ENCODE measurements at regions not wholly inside any gene's neighbourhood (a gene's known extent, or its start where the extent isn't known, plus 50 kb on each side); places are given as distances from the start of the nearest gene placed in this dataset.

- H3K9me3 ChIP-seq (ENCODE audit: control insufficient read depth, low read length): no peaks in the 10 kb centered on the region
- no peak overlapping the region for H2AFZ ChIP-seq
- H3K4me1 ChIP-seq: no peaks in the 10 kb centered on the region
- TF ChIP-seq CTCF (IDR thresholded peaks at IDR 0.05): no peak
- H3K9ac ChIP-seq: no peak overlapping the region
- H3K79me2 ChIP-seq: no peaks in the 10 kb centered on the region
- no peaks in the 10 kb centered on the region for H3K36me3 ChIP-seq (ENCODE audit: control insufficient read depth, insufficient read depth, low read length)
- H3K4me2 ChIP-seq (ENCODE audit: low read length): no peak overlapping the region
- no peak overlapping the region for H3K4me3 ChIP-seq (ENCODE audit: low read depth, low read length)
- H3K27me3 ChIP-seq (ENCODE audit: control insufficient read depth, insufficient read depth, low read length): no peaks in the 10 kb centered on the region
- H3K27ac ChIP-seq: no peak overlapping the region
Observed at GRCh38 chr13:111472083-111472482, 151.6 kb downstream of the TEX29 start.

- H3K36me3 ChIP-seq (ENCODE audit: control insufficient read depth, insufficient read depth, low read length): no peaks in the 10 kb centered on the region
- H3K9me3 ChIP-seq (ENCODE audit: control insufficient read depth, low read length): no peaks in the 10 kb centered on the region
- no peaks in the 10 kb centered on the region for H3K27me3 ChIP-seq (ENCODE audit: control insufficient read depth, insufficient read depth, low read length)
- H3K4me2 ChIP-seq (ENCODE audit: low read length): no peak overlapping the region
- no peak for TF ChIP-seq CTCF (IDR thresholded peaks at IDR 0.05)
- no peak overlapping the region for H3K9ac ChIP-seq
- H2AFZ ChIP-seq: no peak overlapping the region
- no peaks in the 10 kb centered on the region for H3K4me1 ChIP-seq
- no peaks in the 10 kb centered on the region for H3K79me2 ChIP-seq
- H3K27ac ChIP-seq: no peak overlapping the region
- H3K4me3 ChIP-seq (ENCODE audit: low read depth, low read length): no peak overlapping the region
Observed at GRCh38 chr13:111472559-111473460, 152.4 kb downstream of the TEX29 start.

- Histone ChIP-seq H3K4me2 (ENCODE audit: low read length) (no peak overlapping the region), H3K79me2 (no peaks in the 10 kb centered on the region), H3K9ac (no peak overlapping the region), H3K36me3 (ENCODE audit: control insufficient read depth, insufficient read depth, low read length) (no peaks in the 10 kb centered on the region), H2AFZ (no peak overlapping the region), H3K9me3 (ENCODE audit: control insufficient read depth, low read length) (no peaks in the 10 kb centered on the region), H3K4me1 (no peaks in the 10 kb centered on the region), H3K4me3 (ENCODE audit: low read depth, low read length) (no peak overlapping the region), H3K27me3 (ENCODE audit: control insufficient read depth, insufficient read depth, low read length) (no peaks in the 10 kb centered on the region), H3K27ac (no peak overlapping the region)
- peak; percentile 39 for TF ChIP-seq CTCF (IDR thresholded peaks at IDR 0.05)
Observed at GRCh38 chr13:111474136-111475002, 153.9 kb downstream of the TEX29 start.

GRCh38 chr13:111475488-111475887 is 155.0 kb downstream of the TEX29 start:
- Histone ChIP-seq H3K79me2 (no peaks in the 10 kb centered on the region), H2AFZ (no peak overlapping the region), H3K9ac (no peak overlapping the region), H3K4me1 (no peaks in the 10 kb centered on the region), H3K36me3 (ENCODE audit: control insufficient read depth, insufficient read depth, low read length) (no peaks in the 10 kb centered on the region), H3K27ac (no peak overlapping the region), H3K9me3 (ENCODE audit: control insufficient read depth, low read length) (no peaks in the 10 kb centered on the region), H3K27me3 (ENCODE audit: control insufficient read depth, insufficient read depth, low read length) (no peaks in the 10 kb centered on the region), H3K4me2 (ENCODE audit: low read length) (no peak overlapping the region), H3K4me3 (ENCODE audit: low read depth, low read length) (no peak overlapping the region)
- no peak for TF ChIP-seq CTCF (IDR thresholded peaks at IDR 0.05)
